Astrocyte of the spinal cord (primary cell): ENCODE measurements at regions not wholly inside any gene's neighbourhood (a gene's known extent, or its start where the extent isn't known, plus 50 kb on each side); places are given as distances from the start of the nearest gene placed in this dataset.

Experiments
- DNase-seq: peaks from one replicate; pipeline ENCODE4 v3.0.0; 2011; ENCODE audit warnings: low read depth, low spot score
- H3K4me3 ChIP-seq: 2 replicates; pipeline ENCODE4 v1.5.1; 2011; ENCODE audit warnings: low read depth, mild to moderate bottlenecking, low read length, moderate library complexity
- CTCF ChIP-seq: IDR thresholded peaks from 2 replicates; pipeline ENCODE4 v1.5.1; 2012; ENCODE audit warnings: low read depth, mild to moderate bottlenecking, low read length, inconsistent platforms
- in situ Hi-C: cut with HindIII; loops from 2 replicates; pipeline ENCODE4 v1.10.0; 2017; ENCODE audit warnings: low sequenced_read_pairs

- TF ChIP-seq CTCF = no peak
- in situ Hi-C loops = no loop called here
- no peak for DNase-seq
- H3K4me3 ChIP-seq = no peak overlapping the region
These were observed 274.0 kb downstream of the BRD1 start for GRCh38 chr22:49553518-49554295.

- DNase-seq = no peak
- in situ Hi-C loops = no loop called here
- no peak for TF ChIP-seq CTCF
- H3K4me3 ChIP-seq = no peak overlapping the region
These were observed 274.6 kb downstream of the BRD1 start for GRCh38 chr22:49553076-49553475.

- H3K4me3 ChIP-seq = no peak overlapping the region
- DNase-seq = no peak
- no peak for TF ChIP-seq CTCF
- in situ Hi-C loops = no loop called here
These were observed 275.6 kb downstream of the BRD1 start for GRCh38 chr22:49551897-49552614.

GRCh38 chr22:49551446-49551845 is 276.2 kb downstream of the BRD1 start:
- no peak for DNase-seq
- no peak for TF ChIP-seq CTCF
- in situ Hi-C loops = no loop called here

GRCh38 chr22:49550766-49551362 is 276.8 kb downstream of the BRD1 start:
- TF ChIP-seq CTCF = no peak
- no peak for DNase-seq
- H3K4me3 ChIP-seq = no peak overlapping the region
- in situ Hi-C loops = no loop called here

More at GRCh38 chr22:49551446-49551845, 276.2 kb downstream of the BRD1 start:
- no peak overlapping the region for H3K4me3 ChIP-seq

- TF ChIP-seq CTCF = no peak
- in situ Hi-C loops = no loop called here
- DNase-seq = no peak
- H3K4me3 ChIP-seq = no peak overlapping the region
These were observed 277.6 kb downstream of the BRD1 start for GRCh38 chr22:49550141-49550430.
